G401.6 (cell line): ENCODE measurements at regions not wholly inside any gene's neighbourhood (a gene's known extent, or its start where the extent isn't known, plus 50 kb on each side); places are given as distances from the start of the nearest gene placed in this dataset.

Source experiments
- FAIRE-seq: peaks from 2 replicates; lab custom pipeline; 2012; peaks lifted over from hg19 to GRCh38; lab: Jason Lieb, UNC

GRCh38 chr6:147716434-147716833 lies 207.9 kb downstream of the SAMD5 start:
- no peak for FAIRE-seq

- FAIRE-seq, result no peak
Measured at GRCh38 chr6:147717991-147718390, 209.5 kb downstream of the SAMD5 start.

DNA sequence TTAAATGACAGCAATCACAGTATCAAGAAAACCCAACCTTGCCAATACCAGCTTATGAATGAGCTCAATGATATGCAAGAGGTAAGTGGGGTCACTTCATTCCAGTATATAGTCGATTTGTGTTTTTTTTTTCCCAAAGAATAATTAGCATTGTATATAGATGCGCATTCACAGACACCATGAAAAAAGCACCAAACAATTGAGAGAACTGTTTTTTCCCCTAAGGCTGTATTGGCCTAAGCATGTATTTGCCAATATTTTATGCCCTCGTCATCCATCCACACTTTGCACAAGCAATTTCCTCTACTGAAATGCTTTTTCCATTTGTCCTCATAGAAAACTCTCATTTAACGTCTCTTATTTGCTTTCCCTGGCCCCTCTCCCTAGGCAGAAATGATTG lies 213.7 kb downstream of the SAMD5 start:
- no peak for FAIRE-seq

DNA sequence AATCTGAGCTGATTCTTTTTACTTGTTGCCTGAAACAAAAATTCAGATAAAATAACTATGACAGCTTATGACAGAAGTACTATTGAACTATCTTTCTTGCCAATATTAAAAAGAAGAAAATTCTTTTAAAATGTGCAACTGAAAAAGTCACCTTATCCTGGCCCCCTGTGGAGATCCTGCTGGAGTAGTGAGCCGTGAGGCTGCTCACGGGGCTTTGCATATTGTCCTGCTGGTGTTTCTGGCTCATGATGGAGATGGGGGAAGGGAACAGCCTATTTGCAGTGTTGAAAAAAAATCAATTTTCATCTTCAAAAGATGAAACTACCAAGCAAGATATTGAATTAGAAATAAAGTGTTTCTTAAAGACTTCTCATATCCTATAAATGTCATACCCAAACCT lies 216.0 kb downstream of the SAMD5 start:
- no peak for FAIRE-seq

- no peak for FAIRE-seq
Measured at GRCh38 chr6:147726342-147726741, 217.9 kb downstream of the SAMD5 start.

GRCh38 chr6:147728903-147729302 lies 220.4 kb downstream of the SAMD5 start:
- no peak for FAIRE-seq

- no peak for FAIRE-seq
Measured at GRCh38 chr6:147733686-147734085, 225.2 kb downstream of the SAMD5 start.

DNA sequence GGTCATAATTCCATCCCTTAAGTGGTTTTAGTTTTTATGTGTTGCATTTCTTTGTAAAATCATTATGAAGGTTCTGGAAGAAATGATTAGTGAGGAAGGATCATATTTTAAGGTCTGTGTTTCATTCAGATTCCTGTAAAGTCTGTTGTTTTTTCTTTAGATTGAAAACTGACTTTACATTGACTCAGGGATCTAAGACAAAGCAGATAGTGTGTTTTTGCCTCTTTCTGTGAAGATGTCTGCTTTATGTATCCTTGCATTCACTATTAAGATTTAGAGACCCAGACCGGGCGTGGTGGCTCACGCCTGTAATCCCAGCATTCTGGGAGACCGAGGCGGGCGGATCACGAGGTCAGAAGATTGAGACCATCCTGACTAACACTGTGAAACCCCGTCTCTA lies 225.7 kb downstream of the SAMD5 start:
- no peak for FAIRE-seq

DNA sequence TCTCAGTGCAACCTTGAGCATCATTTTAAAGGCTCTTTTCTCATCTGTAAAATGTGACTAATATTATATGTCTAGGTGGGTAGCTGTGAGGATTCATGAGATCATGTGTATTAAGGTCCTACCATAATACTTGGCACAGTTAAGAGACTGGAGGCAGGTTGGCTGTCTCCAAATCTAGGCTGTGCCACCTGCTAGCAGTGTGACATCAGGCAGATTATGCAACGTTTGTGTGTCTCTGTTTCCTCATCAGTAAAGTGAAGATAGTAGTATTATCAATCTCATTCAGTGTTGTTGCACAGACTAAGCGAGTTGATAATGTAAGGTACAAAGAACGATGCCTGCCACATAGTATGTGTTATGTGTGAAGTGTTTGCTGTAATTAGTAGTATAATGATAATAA lies 227.4 kb downstream of the SAMD5 start:
- FAIRE-seq, result no peak

- no peak for FAIRE-seq
Measured at GRCh38 chr6:147737115-147737514, 228.6 kb downstream of the SAMD5 start.

DNA sequence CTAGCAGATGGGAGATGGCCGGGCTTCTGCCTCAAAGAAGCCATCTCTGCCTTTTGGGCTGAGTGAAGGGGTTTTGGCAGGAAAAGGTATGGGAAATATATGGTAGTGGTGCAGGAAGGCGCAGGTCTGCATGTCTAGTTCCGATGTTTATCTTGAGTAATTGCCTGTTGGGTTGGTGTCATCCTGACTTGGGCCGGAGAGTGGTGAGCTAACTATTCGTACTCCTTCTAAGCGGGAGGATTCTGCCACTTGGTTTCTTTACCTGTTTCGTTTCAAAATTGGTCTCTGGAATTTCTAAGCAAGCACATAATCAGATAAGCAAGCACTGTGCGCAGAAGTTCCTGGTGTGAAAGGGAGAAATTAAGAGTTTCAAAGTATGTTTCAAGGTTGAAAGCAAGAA lies 229.6 kb downstream of the SAMD5 start:
- no peak for FAIRE-seq

GRCh38 chr6:147738516-147739162 lies 230.1 kb downstream of the SAMD5 start:
- no peak for FAIRE-seq

DNA sequence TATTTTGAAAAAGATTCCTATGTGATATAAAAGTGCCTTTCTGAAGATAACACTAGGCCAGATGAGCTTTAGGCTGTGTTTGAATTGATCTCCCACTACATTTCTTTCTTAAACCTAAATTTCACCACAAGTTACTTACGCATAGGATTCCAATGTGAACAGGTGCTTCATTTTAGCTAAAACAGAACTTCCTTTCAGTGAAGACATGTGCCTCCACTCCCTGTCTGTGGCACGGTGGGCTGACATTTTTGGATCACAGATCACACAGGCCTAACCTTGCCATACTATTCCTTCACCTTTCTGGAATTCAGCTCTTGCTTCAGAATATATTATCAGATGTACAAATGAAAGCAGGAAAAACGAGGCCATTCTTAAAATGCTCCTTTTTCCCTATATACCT lies 231.8 kb downstream of the SAMD5 start:
- no peak for FAIRE-seq

DNA sequence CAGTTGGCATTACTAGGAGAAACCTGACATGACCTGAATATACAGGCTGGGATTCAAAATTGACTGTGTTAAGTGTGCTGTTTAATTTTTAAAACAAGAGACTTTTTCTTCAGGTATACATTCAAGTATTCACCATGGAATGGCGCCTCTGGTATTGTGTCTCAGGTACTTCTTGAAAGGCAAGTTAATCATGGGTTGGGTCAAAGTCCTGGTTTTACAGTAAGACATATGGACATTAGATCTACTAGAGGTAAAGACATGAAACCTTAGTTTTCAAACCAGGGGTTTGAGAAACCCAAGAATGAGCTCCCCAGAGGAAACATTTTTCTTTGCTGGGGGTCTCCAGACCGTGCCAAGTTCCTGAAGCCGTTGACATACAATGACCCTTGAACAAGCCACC lies 232.4 kb downstream of the SAMD5 start:
- FAIRE-seq, result no peak

DNA sequence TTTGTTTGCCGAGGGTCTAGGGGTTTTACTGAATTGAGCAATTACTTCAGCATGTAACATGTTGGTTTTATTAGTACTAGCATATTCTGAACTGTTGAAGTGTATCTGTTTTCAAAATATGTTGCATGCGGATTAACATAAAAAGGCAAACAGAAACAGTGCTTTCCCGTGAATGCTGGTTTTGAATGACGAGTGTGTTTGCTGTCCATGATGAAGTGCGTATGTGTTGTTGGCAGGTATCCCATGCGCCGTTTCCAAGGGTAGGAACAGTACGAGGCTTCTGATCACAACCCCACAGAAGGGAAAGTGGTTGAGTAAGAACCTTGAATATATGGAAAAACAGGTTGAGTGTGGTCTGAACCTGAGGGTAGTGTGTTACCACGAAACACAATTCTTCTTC lies 232.9 kb downstream of the SAMD5 start:
- FAIRE-seq, result no peak

DNA sequence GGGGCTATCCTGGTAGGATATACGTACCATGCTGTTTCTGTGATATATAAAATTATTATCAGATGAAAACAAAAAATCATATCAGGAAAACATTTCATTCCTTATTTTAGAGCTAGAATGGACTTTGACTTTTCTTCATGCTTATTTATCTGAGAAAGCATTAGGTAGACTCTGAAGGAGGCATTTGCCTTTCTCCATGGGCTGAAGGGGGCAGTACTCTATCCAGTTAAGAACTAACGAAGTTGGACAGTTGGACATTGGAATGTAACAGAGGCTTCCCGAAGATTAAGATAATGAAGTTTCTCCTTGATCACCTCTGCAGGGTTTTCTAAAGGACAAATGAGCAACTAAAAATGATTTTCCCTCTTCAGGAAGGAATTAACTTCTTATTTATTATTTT lies 233.9 kb downstream of the SAMD5 start:
- no peak for FAIRE-seq

GRCh38 chr6:147744012-147744411 lies 235.5 kb downstream of the SAMD5 start:
- FAIRE-seq, result no peak

DNA sequence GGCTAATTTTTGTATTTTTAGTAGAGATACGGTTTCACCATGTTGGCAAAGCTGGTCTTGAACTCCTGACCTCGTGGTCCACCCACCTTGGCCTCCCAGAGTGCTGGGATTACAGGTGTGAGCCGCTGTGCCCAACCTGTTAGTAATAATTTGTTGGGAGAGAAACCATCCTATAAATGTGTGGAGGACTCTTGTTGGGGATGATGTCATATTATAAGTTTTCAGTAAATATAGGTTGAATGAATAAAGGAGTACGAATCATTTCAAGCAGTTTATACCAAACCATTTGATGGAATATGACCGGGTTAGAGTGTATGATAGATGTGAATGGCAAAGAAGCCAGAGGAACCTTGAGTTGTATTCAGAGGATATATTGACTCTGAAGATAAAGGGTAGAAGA lies 240.8 kb downstream of the SAMD5 start:
- FAIRE-seq, result no peak

- no peak for FAIRE-seq
Measured at GRCh38 chr6:147750413-147750812, 241.9 kb downstream of the SAMD5 start.

DNA sequence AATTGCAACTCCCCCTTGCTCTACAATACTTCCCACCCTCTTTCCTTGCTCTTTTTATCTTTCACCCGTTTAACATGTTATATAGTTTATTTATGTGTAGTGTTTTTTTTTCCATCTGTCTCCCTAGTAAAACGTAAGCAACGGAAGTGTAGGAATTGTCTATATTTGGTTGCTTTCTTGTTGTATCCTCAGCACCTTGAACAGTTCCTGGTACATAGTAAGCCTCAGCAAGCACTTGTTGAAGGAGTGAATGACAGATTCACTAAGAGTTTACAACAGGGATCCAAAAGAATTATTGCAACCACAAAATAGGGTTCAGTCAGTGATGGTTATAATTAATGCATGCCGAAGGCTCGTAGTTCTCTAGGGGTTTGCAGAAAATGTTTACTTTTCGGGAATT lies 242.7 kb downstream of the SAMD5 start:
- FAIRE-seq, result no peak

DNA sequence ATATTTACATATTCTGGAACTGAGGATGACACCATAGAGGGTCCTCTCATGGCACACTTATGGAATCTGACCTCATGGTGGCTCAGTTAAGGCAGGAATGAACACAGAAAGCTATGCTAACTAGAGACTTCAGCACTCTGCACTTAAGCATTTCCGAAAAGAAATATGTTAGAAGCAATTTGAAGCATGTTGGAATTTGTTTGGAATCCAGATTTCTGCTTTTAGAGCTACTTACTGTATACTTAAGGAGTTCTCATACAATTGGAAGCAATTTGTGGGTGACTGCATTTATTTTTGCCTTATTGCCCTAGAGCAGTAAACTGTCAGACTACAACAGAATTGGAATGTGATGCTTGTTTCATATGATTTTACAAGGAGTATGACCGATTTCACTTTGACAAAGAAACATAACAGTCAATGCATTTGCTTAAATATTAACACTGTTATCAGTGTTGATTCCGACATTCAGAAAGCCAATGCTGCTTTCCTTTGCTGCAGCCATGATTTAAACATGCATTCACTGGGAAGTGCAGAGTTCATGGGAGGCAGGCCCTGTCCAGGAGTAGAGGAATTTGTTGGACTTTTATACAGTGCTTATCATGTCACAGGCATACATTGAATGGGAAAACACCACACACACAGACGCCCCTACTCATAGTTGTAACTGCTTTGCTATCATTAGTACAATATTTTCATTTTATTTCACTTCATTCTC lies 244.4 kb downstream of the SAMD5 start:
- FAIRE-seq, result no peak

DNA sequence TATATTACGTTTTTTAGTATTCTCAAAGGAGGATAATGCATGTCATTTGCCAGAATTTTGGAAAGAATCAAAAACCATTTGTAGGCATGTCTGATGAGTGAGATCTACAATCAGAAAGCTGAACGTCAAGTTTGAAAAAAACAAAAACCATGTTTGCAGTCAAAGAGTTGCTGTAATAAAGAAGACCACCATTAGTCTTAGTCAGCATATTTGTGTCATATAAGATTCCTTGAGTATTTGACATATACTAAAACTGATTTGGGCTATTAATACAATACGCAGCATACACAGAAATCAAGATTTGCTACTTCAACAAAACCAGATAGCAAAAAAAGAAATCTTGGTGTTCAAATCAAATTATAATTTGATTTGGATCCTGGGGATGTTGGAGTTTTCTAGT lies 247.5 kb downstream of the SAMD5 start:
- no peak for FAIRE-seq

GRCh38 chr6:147756891-147757290 lies 248.4 kb downstream of the SAMD5 start:
- FAIRE-seq, result no peak

GRCh38 chr6:147757291-147757690 lies 248.8 kb downstream of the SAMD5 start:
- no peak for FAIRE-seq
